ENCODE measurements at regions not wholly inside any gene's neighbourhood (a gene's known extent, or its start where the extent isn't known, plus 50 kb on each side); places are given as distances from the start of the nearest gene placed in this dataset.

DNA sequence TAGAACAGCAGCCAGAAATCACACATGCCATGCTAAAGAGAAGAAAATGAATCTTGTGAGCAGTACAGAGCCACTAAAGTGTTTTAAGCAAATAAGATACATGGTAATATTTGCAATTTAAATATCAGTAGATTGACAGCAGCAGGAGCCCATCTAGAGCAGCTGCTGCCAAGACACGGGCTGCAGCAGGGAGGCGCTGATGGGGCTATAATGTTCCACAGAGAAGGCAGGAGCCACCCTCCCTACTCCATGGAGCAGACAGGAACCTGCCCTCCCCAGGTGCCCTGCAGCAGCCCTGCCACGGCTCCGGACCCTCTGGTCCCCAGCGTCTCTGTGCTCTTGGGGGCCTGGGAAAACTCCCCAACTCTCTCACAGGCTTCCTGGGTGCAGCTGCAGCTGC is 224.1 kb upstream of the ISL1 start:
- CTCF ChIA-PET (ENCODE audit: partially characterized antibody): interaction anchor here (0.8 to 2.6 kb wide), 4 partner anchors 14 to 189 kb away, joined by 3 to 11 read pairs (median 4); no protein-coding TSS in a partner anchor
- WGBS, 2 experiments (ENCODE audit: extremely low coverage in 1 of 2, insufficient coverage in 1 of 2, insufficient read length in 1 of 2, insufficient replicate concordance in 2 of 2, low coverage in 1 of 2, low lambda C conversion rate in 2 of 2, missing lambda C conversion rate in 1 of 2): 68% methylated on average over 5 of the region's 5 CpGs; no CpG with 5 or more reads in 1 of the 2 experiments

More for the DNA sequence above, 224.1 kb upstream of the ISL1 start:
- no peaks in the 10 kb centered on the region for H3K79me2 ChIP-seq (ENCODE audit: control insufficient read depth in 1 of 2, insufficient read depth in 2 of 2, low read length in 2 of 2)
- H3K36me3 ChIP-seq (ENCODE audit: control insufficient read depth in 2 of 4, insufficient read depth in 4 of 4, low read length in 3 of 4): no peaks in the 10 kb centered on the region
- H3K56ac ChIP-seq (replicated peaks; ENCODE audit: insufficient read length, low read depth, low read length): no peak overlapping the region
- no peak overlapping the region for H2AFZ ChIP-seq (ENCODE audit: low read length)
- H2BK15ac ChIP-seq (ENCODE audit: low read length): no peak overlapping the region
- peaks cover 0 to 2% of the 10 kb centered on the region in 2 experiments; a peak in 1 of 4 replicates for H3K9me3 ChIP-seq (ENCODE audit: insufficient read depth in 2 of 2, low read depth in 1 of 2, low read length in 1 of 2)
- no peak overlapping the region for H3K4ac ChIP-seq (replicated peaks; ENCODE audit: insufficient read length, low read depth, low read length)
- no peak overlapping the region for H4K5ac ChIP-seq (ENCODE audit: insufficient read length, low read depth, low read length)
- H4K8ac ChIP-seq (ENCODE audit: extremely low read depth, insufficient read depth, low read length): no peak overlapping the region
- peaks cover 0 to 2% (median 0%) of the 10 kb centered on the region in 4 experiments; a peak in 2 of 7 replicates for H3K4me1 ChIP-seq (replicated peaks in 1 of 4; ENCODE audit: control insufficient read depth in 3 of 4, insufficient read depth in 4 of 4, low read length in 3 of 4)
- no peak overlapping the region for H2AK5ac ChIP-seq (ENCODE audit: low read depth, low read length)
- H3K79me1 ChIP-seq (ENCODE audit: low read depth, low read length): no peaks in the 10 kb centered on the region
- H3K14ac ChIP-seq (ENCODE audit: insufficient read length): no peak overlapping the region
- no peak for TF ChIP-seq CHD1 (IDR thresholded peaks at IDR 0.05; ENCODE audit: low read depth, low read length)
- no peak for TF ChIP-seq ZNF274 (IDR thresholded peaks at IDR 0.05; ENCODE audit: borderline replicate concordance, extremely low read depth, low read length)
- TF ChIP-seq CTCF (IDR thresholded peaks at IDR 0.05; ENCODE audit: control extremely low read depth in 1 of 3, insufficient read depth in 1 of 3, low read depth in 1 of 3, low read length in 3 of 3): peak; percentile 41 to 55 (median 52)
- TF ChIP-seq RAD21 (IDR thresholded peaks at IDR 0.05 in 1 of 2, conservative IDR thresholded peaks at IDR 0.05 in 1 of 2; ENCODE audit: low read depth in 2 of 2, low read length in 2 of 2): peak; percentile 55 to 70
- no peak for TF ChIP-seq SP2 (IDR thresholded peaks at IDR 0.05; ENCODE audit: low read length)
- TF ChIP-seq, protein P1, sequence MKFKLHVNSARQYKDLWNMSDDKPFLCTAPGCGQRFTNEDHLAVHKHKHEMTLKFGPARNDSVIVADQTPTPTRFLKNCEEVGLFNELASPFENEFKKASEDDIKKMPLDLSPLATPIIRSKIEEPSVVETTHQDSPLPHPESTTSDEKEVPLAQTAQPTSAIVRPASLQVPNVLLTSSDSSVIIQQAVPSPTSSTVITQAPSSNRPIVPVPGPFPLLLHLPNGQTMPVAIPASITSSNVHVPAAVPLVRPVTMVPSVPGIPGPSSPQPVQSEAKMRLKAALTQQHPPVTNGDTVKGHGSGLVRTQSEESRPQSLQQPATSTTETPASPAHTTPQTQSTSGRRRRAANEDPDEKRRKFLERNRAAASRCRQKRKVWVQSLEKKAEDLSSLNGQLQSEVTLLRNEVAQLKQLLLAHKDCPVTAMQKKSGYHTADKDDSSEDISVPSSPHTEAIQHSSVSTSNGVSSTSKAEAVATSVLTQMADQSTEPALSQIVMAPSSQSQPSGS (IDR thresholded peaks at IDR 0.05; ENCODE audit: low read length): no peak
- TF ChIP-seq GABPA (IDR thresholded peaks at IDR 0.05; ENCODE audit: borderline replicate concordance, insufficient read depth, low read length): no peak
- TF ChIP-seq TBP (IDR thresholded peaks at IDR 0.05; ENCODE audit: low read depth, low read length): no peak
- H3K23me2 ChIP-seq (ENCODE audit: low read depth, low read length): no peaks in the 10 kb centered on the region
- no peak overlapping the region for H4K91ac ChIP-seq (replicated peaks; ENCODE audit: insufficient read length, low read length)
- H3K27me3 ChIP-seq (replicated peaks in 1 of 4; ENCODE audit: control insufficient read depth in 3 of 4, extremely low read depth in 1 of 4, insufficient read depth in 3 of 4, low read length in 3 of 4): no peaks in the 10 kb centered on the region
- H2BK12ac ChIP-seq (ENCODE audit: low read depth, low read length): no peak overlapping the region
- H3K18ac ChIP-seq (ENCODE audit: extremely low read depth, low read length): no peak overlapping the region
- H2BK5ac ChIP-seq (ENCODE audit: low read depth, low read length): no peak overlapping the region
- no peak overlapping the region for H3K9ac ChIP-seq (replicated peaks in 1 of 4; ENCODE audit: extremely low read depth in 1 of 4, low read depth in 3 of 4, low read length in 3 of 4)
- H2BK120ac ChIP-seq (replicated peaks; ENCODE audit: low read depth, low read length): no peak overlapping the region
- no peaks in the 10 kb centered on the region for H4K20me1 ChIP-seq (replicated peaks in 1 of 2; ENCODE audit: control insufficient read depth in 1 of 2, insufficient read depth in 2 of 2, low read length in 2 of 2)
- POLR2A ChIA-PET (ENCODE audit: partially characterized antibody): no interaction called here
- 0 out of 2 replicates have a peak overlapping the region, but pooled peaks have one; percentile 22 for H2BK20ac ChIP-seq (ENCODE audit: low read length)
- DNase-seq (ENCODE audit: low read depth in 1 of 2, low spot score in 2 of 2): peak in 1 of 2 experiments; percentile 48
- no peak for FAIRE-seq
- H3K4me3 ChIP-seq (ENCODE audit: extremely low read depth in 1 of 4, insufficient read depth in 2 of 4, low read depth in 3 of 4, low read length in 4 of 4): no peak overlapping the region
- no peak overlapping the region for H3K4me2 ChIP-seq (ENCODE audit: insufficient read depth in 1 of 2, low read depth in 2 of 2, low read length in 2 of 2)
- no peak overlapping the region for H3K23ac ChIP-seq (ENCODE audit: insufficient read length)
- H3K27ac ChIP-seq (ENCODE audit: low read depth, low read length): no peak overlapping the region

Measured in H1 (cell line).